K562 (cell line): ENCODE measurements at regions not wholly inside any gene's neighbourhood (a gene's known extent, or its start where the extent isn't known, plus 50 kb on each side); places are given as distances from the start of the nearest gene placed in this dataset.

Experiments used
- ATAC-seq: fragments of 200-7000 bp; cut with Tn5 transposase; 3 replicates; pipeline ENCODE4 v1.9.1; 2020; ENCODE audit warnings: moderate library complexity
- BruUV-seq: library from RNA; stranded (reverse); fragments of 400-500 nt; replicated peaks from 2 replicates; lab custom pipeline; 2021; lab: Mats Ljungman, UMichigan
- CTCF ChIA-PET: fragments of 300-600 bp; formaldehyde crosslinking; extraction: SDS; loops from one replicate; lab custom pipeline; 2021; ENCODE audit warnings: low intra/inter-chr PET ratio; lab: Yijun Ruan, JAX
- POLR2A ChIA-PET: fragments of 300-600, 350-650 bp; sonication (Branson Sonifier 250); formaldehyde crosslinking; extraction: SDS; loops from one replicate; lab custom pipeline; 2021; ENCODE audit warnings: antibody characterized with exemption, inconsistent platforms; lab: Yijun Ruan, JAX
- DNase-seq, 4 experiments: peaks; one replicate each; pipeline versions ENCODE4 v3.0.0 to v3.0.0-alpha.2; 2011 to 2018; ENCODE audit warnings: low spot score in 3 of 4, mixed read lengths in 3 of 4; ENCODE audit errors: extremely low read depth in 1 of 4
- FAIRE-seq: peaks from 2 replicates; lab custom pipeline; 2011; peaks lifted over from hg19 to GRCh38; lab: Jason Lieb, UNC
- H2AFZ ChIP-seq: 2 replicates; pipeline ENCODE4 v1.6.0; 2011; ENCODE audit warnings: low read depth, low read length, control low read depth, inconsistent platforms
- H3K27ac ChIP-seq: fragments of 200-600 bp; 3 replicates; pipeline ENCODE4 v1.8.0; 2011; ENCODE audit warnings: low read depth, mild to moderate bottlenecking, control low read depth, inconsistent platforms, low read length, moderate library complexity, mixed read lengths; ENCODE audit errors: extremely low read depth
- H3K27me3 ChIP-seq, 2 experiments: fragments of 300-600 bp in 1 of 2; 2 replicates in 1 of 2; 3 replicates in 1 of 2; pipeline versions ENCODE4 v1.6.0 to v1.8.0; 2011; ENCODE audit warnings: inconsistent platforms in 2 of 2, low read length in 2 of 2, mild to moderate bottlenecking in 1 of 2, mixed read lengths in 1 of 2, moderate library complexity in 1 of 2; ENCODE audit not compliant: control insufficient read depth in 2 of 2, insufficient read depth in 2 of 2
- H3K36me3 ChIP-seq: fragments of 300-600 bp; 3 replicates; pipeline ENCODE4 v1.8.0; 2011; ENCODE audit warnings: mild to moderate bottlenecking, low read length, inconsistent platforms; ENCODE audit not compliant: control insufficient read depth, insufficient read depth
- H3K4me1 ChIP-seq, 2 experiments: fragments of 200-600 bp in 1 of 2; replicated peaks in 1 of 2; 2 replicates in 1 of 2; 3 replicates in 1 of 2; pipeline versions ENCODE4 v1.5.1 to v1.8.0; 2011; ENCODE audit warnings: inconsistent platforms in 2 of 2, low read length in 2 of 2, mild to moderate bottlenecking in 1 of 2, mixed read lengths in 1 of 2, moderate library complexity in 1 of 2; ENCODE audit not compliant: control insufficient read depth in 2 of 2, insufficient read depth in 2 of 2
- H3K4me2 ChIP-seq: 2 replicates; pipeline ENCODE4 v1.6.1; 2011; ENCODE audit warnings: low read length, control low read depth, inconsistent platforms, mixed read lengths; ENCODE audit not compliant: insufficient read depth
- H3K4me3 ChIP-seq: fragments of 200-600 bp; sonication (generic), shearing (Covaris generic); 2 replicates; pipeline ENCODE4 v1.5.1; 2016; ENCODE audit warnings: control low read depth, inconsistent platforms
- H3K79me2 ChIP-seq: fragments of 200-600 bp; 3 replicates; pipeline ENCODE4 v1.8.0; 2011; ENCODE audit warnings: low read length, inconsistent platforms; ENCODE audit not compliant: control insufficient read depth, insufficient read depth
- H3K9ac ChIP-seq, 2 experiments: 2 replicates each; pipeline versions ENCODE4 v1.6.0 to v1.6.1; 2011; ENCODE audit warnings: low read depth in 2 of 2, low read length in 2 of 2, control low read depth in 1 of 2, inconsistent platforms in 1 of 2, mild to moderate bottlenecking in 1 of 2, mixed read lengths in 1 of 2; ENCODE audit not compliant: insufficient read depth in 1 of 2
- H3K9me1 ChIP-seq: one replicate; pipeline ENCODE4 v1.6.0; 2011; ENCODE audit warnings: inconsistent platforms, mild to moderate bottlenecking, low read length, moderate library complexity; ENCODE audit not compliant: control insufficient read depth, insufficient read depth
- H3K9me3 ChIP-seq: replicated peaks from 2 replicates; pipeline ENCODE4 v1.5.1; 2011; ENCODE audit warnings: low read depth, low read length, inconsistent platforms; ENCODE audit not compliant: control insufficient read depth, insufficient read depth
- H4K20me1 ChIP-seq: replicated peaks from 2 replicates; pipeline ENCODE4 v1.6.1; 2011; ENCODE audit warnings: low read length, inconsistent platforms, mixed read lengths; ENCODE audit not compliant: control insufficient read depth, insufficient read depth
- CHD1 ChIP-seq: fragments of 200-600 bp; sonication (generic); IDR thresholded peaks from one replicate; pipeline ENCODE4 v1.6.1; 2012; ENCODE audit warnings: mild to moderate bottlenecking, moderate library complexity, low read length, inconsistent platforms
- CREM ChIP-seq: IDR thresholded peaks from 2 replicates; pipeline ENCODE4 v1.6.1; 2014; ENCODE audit warnings: antibody characterized with exemption, low read depth
- ELF1 ChIP-seq: fragments of 200-800 bp; sonication (Bioruptor generic); IDR thresholded peaks from 2 replicates; pipeline ENCODE4 v1.6.1; 2016; ENCODE audit warnings: missing genetic modification characterization, missing compliant biosample characterization
- IRF2 ChIP-seq: sonication (generic); formaldehyde crosslinking; IDR thresholded peaks from 2 replicates; pipeline ENCODE4 v1.8.1; 2022; ENCODE audit warnings: mild to moderate bottlenecking, missing genetic modification reagents
- L3MBTL2 ChIP-seq: fragments of 450-650 bp; IDR thresholded peaks from 2 replicates; pipeline ENCODE4 v1.6.1; 2016; ENCODE audit warnings: mild to moderate bottlenecking, moderate library complexity
- NCOA4 ChIP-seq: fragments of 450-650 bp; IDR thresholded peaks from 2 replicates; pipeline ENCODE4 v1.6.1; 2018; ENCODE audit warnings: mild to moderate bottlenecking; ENCODE audit not compliant: partially characterized antibody
- NFXL1 ChIP-seq: fragments of 450-650 bp; formaldehyde crosslinking; IDR thresholded peaks from 2 replicates; pipeline ENCODE4 v1.4.0; 2021; ENCODE audit warnings: mild to moderate bottlenecking
- POLR2AphosphoS2 ChIP-seq: IDR thresholded peaks from 2 replicates; pipeline ENCODE4 v1.6.1; 2012; ENCODE audit warnings: low read length, improper control_type of control experiment
- SAP30 ChIP-seq: fragments of 200-600 bp; sonication (generic); IDR thresholded peaks from 2 replicates; pipeline ENCODE4 v1.6.1; 2012; ENCODE audit warnings: borderline replicate concordance, low read depth, mild to moderate bottlenecking, moderate library complexity, low read length, control low read depth, inconsistent platforms; ENCODE audit not compliant: insufficient read depth, poor library complexity, severe bottlenecking
- SMARCA4 ChIP-seq: fragments of 450-650 bp; IDR thresholded peaks from 2 replicates; pipeline ENCODE4 v1.6.1; 2016
- SMARCB1 ChIP-seq: IDR thresholded peaks from 2 replicates; pipeline ENCODE4 v1.6.1; 2011; ENCODE audit warnings: improper control_type of control experiment, low read depth; ENCODE audit not compliant: insufficient read length
- TGIF2 ChIP-seq: sonication (generic); formaldehyde crosslinking; IDR thresholded peaks from 2 replicates; pipeline ENCODE4 v1.8.1; 2022; ENCODE audit warnings: mild to moderate bottlenecking, missing genetic modification reagents, moderate library complexity
- ZC3H4 ChIP-seq: sonication (generic); formaldehyde crosslinking; IDR thresholded peaks from 2 replicates; pipeline ENCODE4 v1.9.0; 2021; ENCODE audit warnings: missing genetic modification reagents, borderline replicate concordance
- in situ Hi-C: fragments of 300-500 bp; cut with MboI; formaldehyde crosslinking; loops from 4 replicates; pipeline ENCODE4 v1.15.0; 2018; ENCODE audit warnings: inconsistent platforms, mixed read lengths
- intact Hi-C: fragments of 100-400 bp; cut with micrococcal nuclease; formaldehyde crosslinking; loops from 2 replicates; pipeline ENCODE4 v1.14.2; 2022
- TF ChIP-seq, protein P1 (sequence below): fragments of 250-450 bp; sonication (Bioruptor Pico); IDR thresholded peaks from 2 replicates; pipeline ENCODE4 v1.5.0; 2020; ENCODE audit warnings: mild to moderate bottlenecking
- TF ChIP-seq, protein P2 (sequence below): sonication (generic); formaldehyde crosslinking; IDR thresholded peaks from 2 replicates; pipeline ENCODE4 v1.8.0; 2023; ENCODE audit warnings: mild to moderate bottlenecking, missing genetic modification reagents
- TF ChIP-seq, protein P3 (sequence below): fragments of 450-650 bp; IDR thresholded peaks from 2 replicates; pipeline ENCODE4 v1.6.1; 2017; ENCODE audit warnings: antibody characterized with exemption, mild to moderate bottlenecking

- no peak for TF ChIP-seq CHD1
- TF ChIP-seq SMARCA4: no peak
- no peak for TF ChIP-seq CREM
- TF ChIP-seq, protein P1, sequence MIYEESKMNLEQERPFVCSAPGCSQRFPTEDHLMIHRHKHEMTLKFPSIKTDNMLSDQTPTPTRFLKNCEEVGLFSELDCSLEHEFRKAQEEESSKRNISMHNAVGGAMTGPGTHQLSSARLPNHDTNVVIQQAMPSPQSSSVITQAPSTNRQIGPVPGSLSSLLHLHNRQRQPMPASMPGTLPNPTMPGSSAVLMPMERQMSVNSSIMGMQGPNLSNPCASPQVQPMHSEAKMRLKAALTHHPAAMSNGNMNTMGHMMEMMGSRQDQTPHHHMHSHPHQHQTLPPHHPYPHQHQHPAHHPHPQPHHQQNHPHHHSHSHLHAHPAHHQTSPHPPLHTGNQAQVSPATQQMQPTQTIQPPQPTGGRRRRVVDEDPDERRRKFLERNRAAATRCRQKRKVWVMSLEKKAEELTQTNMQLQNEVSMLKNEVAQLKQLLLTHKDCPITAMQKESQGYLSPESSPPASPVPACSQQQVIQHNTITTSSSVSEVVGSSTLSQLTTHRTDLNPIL (CRISPR knock-in tag): no peak
- no peak for TF ChIP-seq TGIF2 (CRISPR knock-in tag)
- TF ChIP-seq, protein P2, sequence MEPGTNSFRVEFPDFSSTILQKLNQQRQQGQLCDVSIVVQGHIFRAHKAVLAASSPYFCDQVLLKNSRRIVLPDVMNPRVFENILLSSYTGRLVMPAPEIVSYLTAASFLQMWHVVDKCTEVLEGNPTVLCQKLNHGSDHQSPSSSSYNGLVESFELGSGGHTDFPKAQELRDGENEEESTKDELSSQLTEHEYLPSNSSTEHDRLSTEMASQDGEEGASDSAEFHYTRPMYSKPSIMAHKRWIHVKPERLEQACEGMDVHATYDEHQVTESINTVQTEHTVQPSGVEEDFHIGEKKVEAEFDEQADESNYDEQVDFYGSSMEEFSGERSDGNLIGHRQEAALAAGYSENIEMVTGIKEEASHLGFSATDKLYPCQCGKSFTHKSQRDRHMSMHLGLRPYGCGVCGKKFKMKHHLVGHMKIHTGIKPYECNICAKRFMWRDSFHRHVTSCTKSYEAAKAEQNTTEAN (CRISPR knock-in tag): no peak
- no peak for TF ChIP-seq POLR2AphosphoS2
- no peak for TF ChIP-seq SMARCB1
Observed at GRCh38 chr5:175788155-175788787, 83.1 kb upstream of the CPLX2 start (continued).

- in situ Hi-C loops: no loop called here
- no TSS peak for BruUV-seq
- H3K4me2 ChIP-seq: no peak overlapping the region
- no peak overlapping the region for H3K27ac ChIP-seq
- CTCF ChIA-PET: no interaction called here
- no peaks in the 10 kb centered on the region for H3K4me1 ChIP-seq
- H3K9ac ChIP-seq: no peak overlapping the region
- POLR2A ChIA-PET: no interaction called here
- ATAC-seq (no peak), DNase-seq (no peak), FAIRE-seq (no peak)
- intact Hi-C loops: no loop called here
- H3K4me3 ChIP-seq: no peak overlapping the region
- no peaks in the 10 kb centered on the region for H4K20me1 ChIP-seq
- H2AFZ ChIP-seq: no peak overlapping the region
- peaks cover 3% of the 10 kb centered on the region for H3K9me1 ChIP-seq
- H3K9me3 ChIP-seq: no peaks in the 10 kb centered on the region
- no peaks in the 10 kb centered on the region for H3K27me3 ChIP-seq
- H3K36me3 ChIP-seq: no peaks in the 10 kb centered on the region
- no peaks in the 10 kb centered on the region for H3K79me2 ChIP-seq
- TF ChIP-seq ZC3H4 (no peak), IRF2 (CRISPR knock-in tag) (no peak), NFXL1 (CRISPR knock-in tag) (no peak), POLR2AphosphoS2 (no peak), L3MBTL2 (no peak), NCOA4 (no peak), SAP30 (no peak), ELF1 (tag) (no peak)
- TF ChIP-seq, protein P3, sequence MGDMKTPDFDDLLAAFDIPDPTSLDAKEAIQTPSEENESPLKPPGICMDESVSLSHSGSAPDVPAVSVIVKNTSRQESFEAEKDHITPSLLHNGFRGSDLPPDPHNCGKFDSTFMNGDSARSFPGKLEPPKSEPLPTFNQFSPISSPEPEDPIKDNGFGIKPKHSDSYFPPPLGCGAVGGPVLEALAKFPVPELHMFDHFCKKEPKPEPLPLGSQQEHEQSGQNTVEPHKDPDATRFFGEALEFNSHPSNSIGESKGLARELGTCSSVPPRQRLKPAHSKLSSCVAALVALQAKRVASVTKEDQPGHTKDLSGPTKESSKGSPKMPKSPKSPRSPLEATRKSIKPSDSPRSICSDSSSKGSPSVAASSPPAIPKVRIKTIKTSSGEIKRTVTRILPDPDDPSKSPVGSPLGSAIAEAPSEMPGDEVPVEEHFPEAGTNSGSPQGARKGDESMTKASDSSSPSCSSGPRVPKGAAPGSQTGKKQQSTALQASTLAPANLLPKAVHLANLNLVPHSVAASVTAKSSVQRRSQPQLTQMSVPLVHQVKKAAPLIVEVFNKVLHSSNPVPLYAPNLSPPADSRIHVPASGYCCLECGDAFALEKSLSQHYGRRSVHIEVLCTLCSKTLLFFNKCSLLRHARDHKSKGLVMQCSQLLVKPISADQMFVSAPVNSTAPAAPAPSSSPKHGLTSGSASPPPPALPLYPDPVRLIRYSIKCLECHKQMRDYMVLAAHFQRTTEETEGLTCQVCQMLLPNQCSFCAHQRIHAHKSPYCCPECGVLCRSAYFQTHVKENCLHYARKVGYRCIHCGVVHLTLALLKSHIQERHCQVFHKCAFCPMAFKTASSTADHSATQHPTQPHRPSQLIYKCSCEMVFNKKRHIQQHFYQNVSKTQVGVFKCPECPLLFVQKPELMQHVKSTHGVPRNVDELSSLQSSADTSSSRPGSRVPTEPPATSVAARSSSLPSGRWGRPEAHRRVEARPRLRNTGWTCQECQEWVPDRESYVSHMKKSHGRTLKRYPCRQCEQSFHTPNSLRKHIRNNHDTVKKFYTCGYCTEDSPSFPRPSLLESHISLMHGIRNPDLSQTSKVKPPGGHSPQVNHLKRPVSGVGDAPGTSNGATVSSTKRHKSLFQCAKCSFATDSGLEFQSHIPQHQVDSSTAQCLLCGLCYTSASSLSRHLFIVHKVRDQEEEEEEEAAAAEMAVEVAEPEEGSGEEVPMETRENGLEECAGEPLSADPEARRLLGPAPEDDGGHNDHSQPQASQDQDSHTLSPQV: no peak
Observed at GRCh38 chr5:175789670-175790069, 81.7 kb upstream of the CPLX2 start.
